ENCODE measurements at regions not wholly inside any gene's neighbourhood (a gene's known extent, or its start where the extent isn't known, plus 50 kb on each side); places are given as distances from the start of the nearest gene placed in this dataset.

GRCh38 chr2:173678186-173678585 is 287.0 kb downstream of the SP3 start:
- no peak for ATAC-seq
- no peak overlapping the region for H3K27ac ChIP-seq (ENCODE audit: low read length)
- no TSS peak for BruUV-seq (replicated peaks)

DNA sequence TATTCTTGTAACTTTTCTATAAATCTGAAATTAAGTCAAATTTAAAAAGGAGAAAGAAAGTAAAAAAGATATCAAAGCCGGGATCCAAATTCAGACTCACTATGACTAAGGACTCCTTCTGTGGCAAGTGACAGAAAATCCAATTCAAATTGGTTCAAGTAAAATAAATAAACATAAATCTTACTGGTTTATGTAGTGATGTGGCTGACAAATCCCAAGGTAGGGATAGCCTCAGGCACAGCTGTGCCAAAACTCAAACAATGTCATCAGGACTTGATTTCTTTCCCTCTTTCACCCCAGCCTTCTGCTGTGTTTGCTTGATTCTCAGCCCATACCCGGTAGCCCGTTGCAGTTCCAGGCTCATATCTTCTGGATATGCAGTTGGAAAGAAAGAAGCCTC is 284.6 kb downstream of the SP3 start:
- Histone ChIP-seq H3K27ac (ENCODE audit: low read length) (peak overlapping the region; percentile 69), H3K79me2 (ENCODE audit: low read length) (no peaks in the 10 kb centered on the region), H3K9ac (ENCODE audit: low read length) (no peak overlapping the region), H3F3A (ENCODE audit: low read length, unreplicated experiment) (no peaks in the 10 kb centered on the region), H3K27me3 (ENCODE audit: low read length) (no peaks in the 10 kb centered on the region), H3K9me3 (ENCODE audit: low read length) (no peaks in the 10 kb centered on the region), H4K20me1 (ENCODE audit: low read length) (no peaks in the 10 kb centered on the region), H3K4me3 (ENCODE audit: low read length) (no peak overlapping the region), H3K4me1 (ENCODE audit: insufficient read depth, low read length) (peaks cover 32% of the 10 kb centered on the region), H3K36me3 (ENCODE audit: low read depth, low read length) (no peaks in the 10 kb centered on the region), H3K9me2 (replicated peaks; ENCODE audit: low read length) (no peaks in the 10 kb centered on the region), H2AFZ (ENCODE audit: low read length) (peak overlapping the region; percentile 55), H3K4me2 (ENCODE audit: low read length) (peak overlapping the region; percentile 48)
- TF ChIP-seq CTCF (conservative IDR thresholded peaks at IDR 0.05; ENCODE audit: low read depth, low read length) (no peak), EZH2phosphoT487 (IDR thresholded peaks at IDR 0.05; ENCODE audit: borderline replicate concordance, low read length) (no peak), EZH2 (IDR thresholded peaks at IDR 0.05; ENCODE audit: low read length, unreplicated experiment) (no peak)
- BruUV-seq (replicated peaks): no TSS peak
- ChIA-PET POLR2A (ENCODE audit: unreplicated experiment) (no interaction called here), CTCF (no interaction called here)
- peak; percentile 69 for DNase-seq
- ATAC-seq: peak; percentile 78
- intact Hi-C loops (cut with micrococcal nuclease): no loop called here

More at GRCh38 chr2:173678186-173678585, 287.0 kb downstream of the SP3 start:
- TF ChIP-seq CTCF (conservative IDR thresholded peaks at IDR 0.05; ENCODE audit: low read depth, low read length): no peak
- no peak for TF ChIP-seq EZH2phosphoT487 (IDR thresholded peaks at IDR 0.05; ENCODE audit: borderline replicate concordance, low read length)
- TF ChIP-seq EZH2 (IDR thresholded peaks at IDR 0.05; ENCODE audit: low read length, unreplicated experiment): no peak
- no peak overlapping the region for H3K4me3 ChIP-seq (ENCODE audit: low read length)
- CTCF ChIA-PET: no interaction called here
- no peak overlapping the region for H3K4me2 ChIP-seq (ENCODE audit: low read length)
- H3K27me3 ChIP-seq (ENCODE audit: low read length): no peaks in the 10 kb centered on the region
- no peaks in the 10 kb centered on the region for H4K20me1 ChIP-seq (ENCODE audit: low read length)
- H3K9me2 ChIP-seq (replicated peaks; ENCODE audit: low read length): no peaks in the 10 kb centered on the region
- H3K9ac ChIP-seq (ENCODE audit: low read length): no peak overlapping the region
- H2AFZ ChIP-seq (ENCODE audit: low read length): no peak overlapping the region
- no peak for DNase-seq
- no peaks in the 10 kb centered on the region for H3F3A ChIP-seq (ENCODE audit: low read length, unreplicated experiment)
- intact Hi-C loops (cut with micrococcal nuclease): no loop called here
- no peaks in the 10 kb centered on the region for H3K9me3 ChIP-seq (ENCODE audit: low read length)
- peaks cover 32% of the 10 kb centered on the region for H3K4me1 ChIP-seq (ENCODE audit: insufficient read depth, low read length)
- H3K36me3 ChIP-seq (ENCODE audit: low read depth, low read length): no peaks in the 10 kb centered on the region
- POLR2A ChIA-PET (ENCODE audit: unreplicated experiment): no interaction called here
- H3K79me2 ChIP-seq (ENCODE audit: low read length): no peaks in the 10 kb centered on the region

- no peaks in the 10 kb centered on the region for H3K9me3 ChIP-seq (ENCODE audit: low read length)
- no peak overlapping the region for H3K27ac ChIP-seq (ENCODE audit: low read length)
- no peaks in the 10 kb centered on the region for H3F3A ChIP-seq (ENCODE audit: low read length, unreplicated experiment)
- intact Hi-C loops (cut with micrococcal nuclease): no loop called here
- H3K9me2 ChIP-seq (replicated peaks; ENCODE audit: low read length): no peaks in the 10 kb centered on the region
- H3K9ac ChIP-seq (ENCODE audit: low read length): no peak overlapping the region
- ATAC-seq (no peak), DNase-seq (peak; percentile 12)
- no peak overlapping the region for H3K4me2 ChIP-seq (ENCODE audit: low read length)
- H3K4me1 ChIP-seq (ENCODE audit: insufficient read depth, low read length): peaks cover 24% of the 10 kb centered on the region
- no peak overlapping the region for H3K4me3 ChIP-seq (ENCODE audit: low read length)
- H3K36me3 ChIP-seq (ENCODE audit: low read depth, low read length): no peaks in the 10 kb centered on the region
- BruUV-seq (replicated peaks): no TSS peak
- CTCF ChIA-PET: interaction anchor here (0.6 kb wide), 1 partner anchor 281 kb away, joined by 3 read pairs; no protein-coding TSS in a partner anchor
- POLR2A ChIA-PET (ENCODE audit: unreplicated experiment): no interaction called here
- H3K79me2 ChIP-seq (ENCODE audit: low read length): no peaks in the 10 kb centered on the region
- no peaks in the 10 kb centered on the region for H4K20me1 ChIP-seq (ENCODE audit: low read length)
- no peak overlapping the region for H2AFZ ChIP-seq (ENCODE audit: low read length)
- no peaks in the 10 kb centered on the region for H3K27me3 ChIP-seq (ENCODE audit: low read length)
- TF ChIP-seq EZH2phosphoT487 (IDR thresholded peaks at IDR 0.05; ENCODE audit: borderline replicate concordance, low read length): no peak
- TF ChIP-seq CTCF (conservative IDR thresholded peaks at IDR 0.05; ENCODE audit: low read depth, low read length): no peak
- TF ChIP-seq EZH2 (IDR thresholded peaks at IDR 0.05; ENCODE audit: low read length, unreplicated experiment): no peak
Observed at GRCh38 chr2:173681881-173682650, 283.1 kb downstream of the SP3 start.

Measured in PC-3 (cell line).